ENCODE measurements at regions not wholly inside any gene's neighbourhood (a gene's known extent, or its start where the extent isn't known, plus 50 kb on each side); places are given as distances from the start of the nearest gene placed in this dataset.

GRCh38 chr4:156705311-156705710 lies 266.3 kb downstream of the PDGFC start:
- TF ChIP-seq REST (IDR thresholded peaks at IDR 0.05; ENCODE audit: unreplicated experiment) (no peak), CTCF (conservative IDR thresholded peaks at IDR 0.05; ENCODE audit: low read depth in 2 of 2) (no peak), POLR2AphosphoS5 (IDR thresholded peaks at IDR 0.05; ENCODE audit: low read depth) (no peak), EZH2phosphoT487 (IDR thresholded peaks at IDR 0.05; ENCODE audit: unreplicated experiment) (no peak), EZH2 (IDR thresholded peaks at IDR 0.05; ENCODE audit: low read depth, unreplicated experiment) (no peak), ETS1 (IDR thresholded peaks at IDR 0.05) (no peak), JUNB (IDR thresholded peaks at IDR 0.05; ENCODE audit: unreplicated experiment) (no peak), CREB1 (CRISPR knock-in tag; IDR thresholded peaks at IDR 0.05; ENCODE audit: low read depth) (no peak), STAT1 (IDR thresholded peaks at IDR 0.05; ENCODE audit: unreplicated experiment) (no peak), ZNF331 (CRISPR knock-in tag; IDR thresholded peaks at IDR 0.05; ENCODE audit: low read depth) (no peak), ZNF114 (CRISPR knock-in tag; IDR thresholded peaks at IDR 0.05) (no peak)

All from GM23338 (cell line).